Coronary artery (tissue), 2 donors: ENCODE measurements at regions not wholly inside any gene's neighbourhood (a gene's known extent, or its start where the extent isn't known, plus 50 kb on each side); places are given as distances from the start of the nearest gene placed in this dataset.
"Not testable (repeated sequence)": the region's sequence is repeated elsewhere in the genome, so short reads cannot be mapped to it uniquely, and the experiment has no call there.

Experiments
- DNase-seq: peaks from one replicate; pipeline ENCODE4 v3.0.0-alpha.2; 2017; ENCODE audit warnings: low spot score
- H3K27ac ChIP-seq, 2 donors: fragments of 200-600 bp; sonication (generic); one replicate each; pipeline ENCODE4 v1.5.1; 2016 to 2019
- H3K4me3 ChIP-seq: fragments of 200-600 bp; sonication (generic); 2 replicates; pipeline ENCODE4 v1.5.1; 2016; ENCODE audit warnings: mild to moderate bottlenecking, moderate library complexity
- TF ChIP-seq, protein P1 (sequence below): fragments of 200-600 bp; sonication (generic); IDR thresholded peaks from one replicate; pipeline ENCODE4 v1.5.1; 2019; ENCODE audit warnings: antibody characterized with exemption

DNA sequence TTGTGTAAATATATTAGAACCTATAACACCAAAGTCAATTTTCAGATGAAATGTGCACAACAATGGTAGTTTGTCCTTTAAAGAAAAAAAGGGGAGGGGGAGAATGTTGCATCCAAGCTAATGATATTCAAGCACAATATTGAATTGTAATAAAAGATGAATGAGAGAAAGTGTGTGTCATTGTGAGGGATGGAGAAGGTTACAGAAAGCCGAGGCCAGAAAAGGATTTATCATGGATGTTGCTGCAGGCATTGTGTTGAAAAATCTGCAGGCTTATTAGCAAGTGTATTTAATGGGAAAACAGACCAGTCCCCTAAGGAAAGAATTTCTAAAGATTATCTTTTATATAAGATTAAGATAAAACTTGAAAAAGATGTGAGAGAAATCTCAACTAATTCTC, 186.5 kb downstream of the SPTSSA start:
- TF ChIP-seq, protein P1, sequence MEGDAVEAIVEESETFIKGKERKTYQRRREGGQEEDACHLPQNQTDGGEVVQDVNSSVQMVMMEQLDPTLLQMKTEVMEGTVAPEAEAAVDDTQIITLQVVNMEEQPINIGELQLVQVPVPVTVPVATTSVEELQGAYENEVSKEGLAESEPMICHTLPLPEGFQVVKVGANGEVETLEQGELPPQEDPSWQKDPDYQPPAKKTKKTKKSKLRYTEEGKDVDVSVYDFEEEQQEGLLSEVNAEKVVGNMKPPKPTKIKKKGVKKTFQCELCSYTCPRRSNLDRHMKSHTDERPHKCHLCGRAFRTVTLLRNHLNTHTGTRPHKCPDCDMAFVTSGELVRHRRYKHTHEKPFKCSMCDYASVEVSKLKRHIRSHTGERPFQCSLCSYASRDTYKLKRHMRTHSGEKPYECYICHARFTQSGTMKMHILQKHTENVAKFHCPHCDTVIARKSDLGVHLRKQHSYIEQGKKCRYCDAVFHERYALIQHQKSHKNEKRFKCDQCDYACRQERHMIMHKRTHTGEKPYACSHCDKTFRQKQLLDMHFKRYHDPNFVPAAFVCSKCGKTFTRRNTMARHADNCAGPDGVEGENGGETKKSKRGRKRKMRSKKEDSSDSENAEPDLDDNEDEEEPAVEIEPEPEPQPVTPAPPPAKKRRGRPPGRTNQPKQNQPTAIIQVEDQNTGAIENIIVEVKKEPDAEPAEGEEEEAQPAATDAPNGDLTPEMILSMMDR = no peak
- Histone ChIP-seq H3K27ac (no peak overlapping the region), H3K4me3 (no peak overlapping the region)
- no peak for DNase-seq

DNA sequence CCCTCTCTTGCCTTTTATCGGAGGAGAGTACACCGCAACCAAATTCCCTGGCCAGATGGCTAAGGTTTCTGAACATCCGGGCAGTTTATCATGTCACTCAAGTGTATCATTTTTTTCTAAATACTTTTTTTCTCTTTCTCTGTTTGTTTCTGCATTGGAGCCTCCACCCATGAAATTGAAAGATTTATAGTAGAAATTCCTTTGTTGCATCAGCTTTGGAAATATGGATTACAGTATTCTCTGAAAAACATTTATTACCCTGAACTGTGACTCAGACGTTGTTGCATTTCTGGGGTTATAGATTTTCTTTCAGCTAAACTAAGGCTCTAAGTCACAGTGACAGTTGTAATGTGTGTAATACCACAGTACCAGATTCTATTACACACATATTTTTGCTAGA, 187.0 kb downstream of the SPTSSA start:
- TF ChIP-seq, protein P1 = no peak
- DNase-seq = no peak
- Histone ChIP-seq H3K27ac (no peak overlapping the region), H3K4me3 (no peak overlapping the region)

DNA sequence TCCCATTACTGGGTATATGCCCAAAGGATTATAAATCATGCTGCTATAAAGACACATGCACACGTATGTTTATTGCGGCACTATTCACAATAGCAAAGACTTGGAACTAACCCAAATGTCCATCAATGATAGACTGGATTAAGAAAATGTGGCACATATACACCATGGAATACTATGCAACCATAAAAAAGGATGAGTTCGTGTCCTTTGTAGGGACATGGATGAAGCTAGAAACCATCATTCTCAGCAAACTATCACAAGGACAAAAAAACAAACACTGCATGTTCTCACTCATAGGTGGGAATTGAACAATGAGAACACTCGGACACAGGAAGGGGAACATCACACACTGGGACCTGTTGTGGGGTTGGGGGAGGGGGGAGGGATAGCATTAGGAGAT, 188.3 kb downstream of the SPTSSA start:
- not testable (repeated sequence) for H3K4me3 ChIP-seq, DNase-seq, H3K27ac ChIP-seq

DNA sequence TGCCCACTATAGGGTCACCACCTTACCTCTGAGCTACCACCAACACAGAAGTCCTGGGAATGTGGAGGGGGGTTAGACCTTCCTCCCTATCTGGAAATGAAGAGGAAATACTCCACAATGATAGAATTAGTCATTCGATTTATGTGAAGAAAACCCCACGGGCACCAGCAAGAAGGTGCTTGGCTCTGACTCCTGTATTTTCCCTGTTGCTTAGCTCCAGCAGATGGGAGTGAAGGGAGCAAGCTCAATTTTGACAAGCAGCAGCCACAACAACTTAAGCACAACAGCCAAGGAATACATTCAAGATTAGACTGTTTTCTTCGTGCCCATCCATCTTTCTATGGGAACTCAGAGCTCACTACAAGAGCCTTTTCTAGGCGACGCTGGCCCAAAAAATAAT, 191.7 kb downstream of the SPTSSA start:
- DNase-seq = no peak
- no peak overlapping the region for H3K27ac ChIP-seq
- TF ChIP-seq, protein P1 = no peak
- H3K4me3 ChIP-seq = no peak overlapping the region

DNA sequence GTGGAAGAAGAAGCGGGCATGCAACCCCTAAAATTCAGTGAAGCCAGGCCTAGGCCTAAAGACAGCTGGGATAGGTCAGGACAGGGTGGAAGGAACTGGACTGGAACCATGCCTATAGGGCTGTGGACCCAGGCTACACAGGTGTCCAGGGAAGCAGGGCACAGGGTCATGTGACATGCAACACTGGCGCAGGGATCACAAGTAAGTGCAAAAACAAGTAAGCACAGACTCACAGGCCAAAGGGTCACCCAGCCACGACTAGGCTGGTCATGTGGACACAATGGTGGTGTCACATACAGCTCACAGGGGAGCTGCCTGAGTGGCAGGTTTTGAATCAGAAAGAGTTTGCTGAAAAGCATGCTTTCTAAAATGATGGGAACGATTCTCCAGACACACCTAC, 195.7 kb downstream of the SPTSSA start:
- no peak for DNase-seq
- Histone ChIP-seq H3K4me3 (no peak overlapping the region), H3K27ac (no peak overlapping the region)
- TF ChIP-seq, protein P1 = no peak

DNA sequence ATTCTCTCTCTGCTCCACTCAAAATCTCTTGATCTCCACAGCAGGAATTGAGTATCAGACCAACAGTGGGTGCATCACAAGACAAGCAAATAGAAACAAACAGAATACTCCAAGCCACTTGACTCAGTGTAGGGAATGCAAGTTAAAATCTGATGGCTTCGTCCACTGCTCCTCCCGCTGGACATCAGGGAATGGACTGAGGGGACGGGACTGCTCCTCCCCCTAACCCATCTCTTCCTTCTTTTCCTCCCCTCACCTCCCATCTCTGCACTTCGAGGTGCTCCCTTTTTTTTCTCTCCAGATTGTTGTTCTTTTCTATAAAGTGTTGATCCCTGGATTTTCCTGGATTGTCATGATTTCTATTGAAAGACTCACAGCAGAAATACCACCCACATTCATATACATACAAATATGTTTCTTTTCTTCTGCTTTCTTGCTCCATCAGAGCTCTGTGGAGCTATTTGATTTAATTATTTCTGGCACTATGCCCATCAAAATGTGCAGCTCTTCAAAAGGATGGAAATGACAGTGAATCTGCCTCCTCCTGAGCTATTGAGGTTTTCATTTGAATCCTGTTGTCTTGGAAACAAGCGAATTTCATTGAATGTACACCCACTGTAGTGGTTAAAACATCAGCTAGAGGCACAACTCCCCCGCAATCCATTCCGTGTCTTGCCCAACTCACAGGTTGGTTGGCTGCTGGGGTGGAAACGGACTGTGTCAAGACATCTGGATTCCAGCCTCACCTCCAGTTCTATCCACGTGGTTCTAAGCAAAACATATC, 199.7 kb downstream of the SPTSSA start:
- TF ChIP-seq, protein P1 = no peak
- H3K4me3 ChIP-seq = no peak overlapping the region
- no peak for DNase-seq
- no peak overlapping the region for H3K27ac ChIP-seq

DNA sequence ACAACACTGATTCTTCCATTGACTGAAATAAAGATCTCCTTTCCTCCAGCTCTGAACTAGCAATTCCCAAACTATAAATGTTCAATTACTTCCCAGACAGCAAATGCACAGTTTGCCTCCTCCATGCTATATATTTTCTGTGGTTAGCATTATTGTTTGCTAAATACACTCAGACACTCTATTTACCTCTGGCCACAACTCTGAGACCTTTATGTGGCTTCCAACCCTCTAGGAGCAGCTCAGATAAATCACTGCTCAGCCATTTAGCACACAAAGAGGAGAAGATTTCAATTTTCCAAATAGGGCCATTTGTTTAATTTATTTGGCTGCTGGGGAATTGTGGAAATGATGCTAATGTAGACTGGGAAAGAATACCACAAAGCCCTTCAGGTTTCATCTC, 202.0 kb downstream of the SPTSSA start:
- TF ChIP-seq, protein P1 = no peak
- Histone ChIP-seq H3K4me3 (no peak overlapping the region), H3K27ac (no peak overlapping the region)
- DNase-seq = no peak
